ENCODE measurements at regions not wholly inside any gene's neighbourhood (a gene's known extent, or its start where the extent isn't known, plus 50 kb on each side); places are given as distances from the start of the nearest gene placed in this dataset.

DNA sequence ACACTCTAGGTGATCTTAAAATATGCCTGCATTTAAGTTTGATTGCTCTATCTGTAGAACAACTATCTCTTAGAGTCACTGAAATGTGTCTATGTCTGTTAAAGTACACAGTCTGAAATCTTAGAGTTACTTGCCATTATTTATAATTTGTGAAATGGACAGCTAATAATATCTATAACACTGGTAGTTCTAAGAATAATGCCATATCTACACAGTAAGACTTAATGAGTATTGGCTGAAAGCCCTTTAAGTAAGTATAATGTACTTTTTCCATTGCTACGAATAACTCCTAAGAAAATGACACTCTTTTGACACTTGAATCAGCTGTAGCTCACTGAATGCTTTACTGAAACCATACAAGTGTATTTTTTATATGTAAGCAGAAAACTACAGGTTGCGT is 567.4 kb upstream of the PCDH15 start:
- TF ChIP-seq, protein P1, sequence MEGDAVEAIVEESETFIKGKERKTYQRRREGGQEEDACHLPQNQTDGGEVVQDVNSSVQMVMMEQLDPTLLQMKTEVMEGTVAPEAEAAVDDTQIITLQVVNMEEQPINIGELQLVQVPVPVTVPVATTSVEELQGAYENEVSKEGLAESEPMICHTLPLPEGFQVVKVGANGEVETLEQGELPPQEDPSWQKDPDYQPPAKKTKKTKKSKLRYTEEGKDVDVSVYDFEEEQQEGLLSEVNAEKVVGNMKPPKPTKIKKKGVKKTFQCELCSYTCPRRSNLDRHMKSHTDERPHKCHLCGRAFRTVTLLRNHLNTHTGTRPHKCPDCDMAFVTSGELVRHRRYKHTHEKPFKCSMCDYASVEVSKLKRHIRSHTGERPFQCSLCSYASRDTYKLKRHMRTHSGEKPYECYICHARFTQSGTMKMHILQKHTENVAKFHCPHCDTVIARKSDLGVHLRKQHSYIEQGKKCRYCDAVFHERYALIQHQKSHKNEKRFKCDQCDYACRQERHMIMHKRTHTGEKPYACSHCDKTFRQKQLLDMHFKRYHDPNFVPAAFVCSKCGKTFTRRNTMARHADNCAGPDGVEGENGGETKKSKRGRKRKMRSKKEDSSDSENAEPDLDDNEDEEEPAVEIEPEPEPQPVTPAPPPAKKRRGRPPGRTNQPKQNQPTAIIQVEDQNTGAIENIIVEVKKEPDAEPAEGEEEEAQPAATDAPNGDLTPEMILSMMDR (IDR thresholded peaks at IDR 0.05; ENCODE audit: insufficient read depth, low read length): no peak
- no peak for TF ChIP-seq POLR2AphosphoS5 (IDR thresholded peaks at IDR 0.05; ENCODE audit: low read depth)
- no peak for TF ChIP-seq SPI1 (IDR thresholded peaks at IDR 0.05; ENCODE audit: borderline replicate concordance, low read depth)

All from HL-60 (cell line).